ENCODE measurements at regions not wholly inside any gene's neighbourhood (a gene's known extent, or its start where the extent isn't known, plus 50 kb on each side); places are given as distances from the start of the nearest gene placed in this dataset.
A peak's percentile ranks its signal among the peaks of the same experiment; 100 is the strongest.
"Not testable (repeated sequence)": the region's sequence is repeated elsewhere in the genome, so short reads cannot be mapped to it uniquely, and the experiment has no call there.

DNA sequence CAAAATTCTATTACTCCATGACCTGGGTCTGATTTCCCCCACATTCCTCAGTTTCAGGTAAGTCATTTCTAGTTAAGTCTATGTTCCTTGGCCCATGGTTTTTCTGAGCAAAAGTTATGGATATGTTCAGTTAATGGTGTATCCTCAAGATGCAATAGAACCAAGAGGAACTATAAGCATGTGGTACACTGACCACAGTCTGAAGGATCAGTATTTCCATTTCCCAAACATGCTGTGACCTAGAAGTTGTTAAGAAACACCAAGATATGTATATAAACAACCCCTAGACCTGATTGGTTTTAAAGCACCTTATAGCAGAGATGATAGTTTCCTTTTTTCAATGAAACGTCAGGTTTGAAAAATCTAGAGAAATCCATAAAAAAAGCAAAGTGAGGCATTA, 94.2 kb upstream of the ABCB5 start:
- DNase-seq = no peak

DNA sequence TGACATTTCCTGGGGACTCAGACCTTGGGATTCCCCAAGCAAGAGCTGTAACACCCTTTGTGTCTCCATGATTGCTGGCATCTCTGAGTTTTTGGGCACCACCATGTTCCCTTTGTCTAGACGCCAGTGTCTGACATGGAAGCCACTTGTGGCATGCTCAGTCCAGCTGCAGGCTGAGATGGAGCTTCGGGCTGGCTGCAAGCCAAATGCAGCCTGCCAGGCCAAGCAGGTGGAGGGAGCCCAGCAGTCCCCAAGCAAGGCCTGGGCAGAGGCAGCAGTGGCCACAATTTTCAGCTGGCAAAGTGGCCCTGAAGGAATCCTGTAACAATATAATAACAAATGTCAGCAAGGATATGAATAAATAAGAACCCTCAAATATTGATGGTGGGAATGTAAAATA, 86.2 kb upstream of the ABCB5 start:
- no peak for DNase-seq

DNA sequence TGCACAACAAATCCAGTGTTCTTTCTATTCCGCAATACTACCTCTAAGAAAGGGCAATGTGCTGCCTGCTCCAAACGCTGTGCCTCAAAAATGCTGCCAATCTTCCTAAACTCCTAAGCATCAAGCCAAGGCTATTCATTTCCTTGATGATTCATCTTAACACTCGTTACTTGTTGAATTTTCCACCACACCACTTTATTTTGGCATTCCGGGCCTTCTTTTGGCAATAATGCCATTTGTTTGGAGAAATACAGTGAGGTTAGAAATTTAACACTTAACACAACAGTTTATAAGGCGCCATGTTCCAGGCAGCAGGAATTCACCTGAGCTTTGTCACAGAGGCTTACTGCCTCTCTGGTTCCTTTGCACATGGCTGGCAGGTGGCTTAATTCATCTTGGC, 82.6 kb upstream of the ABCB5 start:
- no peak for DNase-seq

DNA sequence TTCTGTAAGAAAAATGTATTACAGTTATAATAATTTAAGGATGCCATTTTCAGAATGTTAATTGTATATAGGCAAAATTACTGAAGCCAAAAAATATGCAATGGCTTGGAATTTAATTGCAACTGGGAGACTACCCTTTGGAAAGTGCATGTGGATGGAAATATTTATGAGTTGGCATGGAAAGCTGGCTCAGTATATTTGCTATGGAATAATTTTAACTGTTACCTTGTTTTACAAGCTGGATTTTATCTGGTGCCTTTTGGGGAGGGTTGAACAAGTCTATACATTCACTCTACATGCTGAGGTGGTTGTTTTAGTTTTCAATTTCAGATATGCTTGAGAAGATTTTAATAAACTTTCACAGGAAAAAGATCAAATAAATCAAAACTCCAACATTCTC, 80.9 kb upstream of the ABCB5 start:
- DNase-seq = no peak

DNA sequence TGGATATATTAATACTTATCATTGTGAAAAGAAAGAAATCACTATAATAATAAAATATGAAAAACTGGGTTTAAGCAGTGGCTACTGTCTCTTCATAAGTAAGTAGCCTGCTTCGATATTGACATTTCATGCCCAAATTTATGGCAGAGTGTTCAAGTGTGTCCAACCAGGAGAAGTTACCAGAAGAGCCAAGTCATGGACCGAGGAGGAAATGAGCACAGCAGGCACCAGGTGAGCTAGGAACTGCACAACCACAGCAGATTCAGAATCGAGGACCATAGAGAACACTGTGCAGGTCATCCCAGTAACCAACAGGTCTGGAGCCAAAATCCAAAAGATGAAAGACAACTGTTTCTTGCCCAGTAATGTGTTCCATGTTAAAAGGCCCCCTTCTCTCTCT, 79.9 kb upstream of the ABCB5 start:
- DNase-seq = no peak

DNA sequence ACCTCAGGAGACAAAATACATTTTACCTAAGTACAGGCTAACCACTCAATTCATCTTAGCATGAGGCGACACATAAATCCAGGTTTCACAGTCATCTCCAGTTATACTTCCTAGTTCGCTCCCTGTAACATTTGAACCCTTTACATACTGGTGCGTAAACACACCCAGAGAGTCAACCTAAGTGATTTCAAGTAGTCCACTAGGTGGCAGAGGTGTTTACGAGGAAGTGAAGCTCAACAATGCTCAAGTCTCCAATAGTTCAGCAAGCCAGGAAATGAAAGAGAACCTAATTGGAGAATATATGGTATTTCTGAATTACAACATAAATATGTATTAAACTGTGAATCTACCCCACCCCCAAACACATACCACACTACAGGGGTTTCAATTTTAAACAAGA, 76.3 kb upstream of the ABCB5 start:
- peak; percentile 46 for DNase-seq

DNA sequence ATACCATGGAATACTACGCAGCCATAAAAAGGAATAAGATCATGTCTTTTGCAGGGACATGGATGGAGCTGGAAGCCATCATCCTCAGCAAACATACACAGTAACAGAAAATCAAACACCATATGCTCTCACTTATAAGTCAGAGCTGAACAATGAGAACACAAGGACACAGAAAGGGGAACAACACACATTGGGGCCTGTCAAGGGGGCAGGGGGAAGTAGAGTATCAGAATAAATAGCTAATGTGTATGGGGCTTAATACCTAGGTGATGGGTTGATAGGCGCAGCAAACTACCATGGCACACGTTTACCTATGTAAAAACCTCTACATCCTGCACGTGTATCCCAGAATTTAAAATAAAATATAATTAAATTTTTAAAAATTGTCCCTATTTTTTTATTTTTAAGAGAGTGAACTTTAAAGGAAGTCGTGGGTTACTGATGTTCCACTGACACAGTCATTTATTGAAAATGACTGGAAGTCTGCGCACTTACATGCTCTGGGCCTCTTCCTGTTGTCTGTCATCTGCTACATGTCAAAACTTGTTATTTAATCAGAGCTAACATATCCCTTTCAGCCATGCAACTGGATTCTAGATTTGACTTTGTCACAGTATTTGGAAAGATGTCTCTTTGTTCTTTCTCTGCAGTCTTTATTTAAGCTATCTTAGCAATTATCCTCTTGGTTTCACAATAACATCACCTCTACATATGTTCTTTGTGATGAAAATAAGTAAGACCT, 73.7 kb upstream of the ABCB5 start:
- no peak for DNase-seq

DNA sequence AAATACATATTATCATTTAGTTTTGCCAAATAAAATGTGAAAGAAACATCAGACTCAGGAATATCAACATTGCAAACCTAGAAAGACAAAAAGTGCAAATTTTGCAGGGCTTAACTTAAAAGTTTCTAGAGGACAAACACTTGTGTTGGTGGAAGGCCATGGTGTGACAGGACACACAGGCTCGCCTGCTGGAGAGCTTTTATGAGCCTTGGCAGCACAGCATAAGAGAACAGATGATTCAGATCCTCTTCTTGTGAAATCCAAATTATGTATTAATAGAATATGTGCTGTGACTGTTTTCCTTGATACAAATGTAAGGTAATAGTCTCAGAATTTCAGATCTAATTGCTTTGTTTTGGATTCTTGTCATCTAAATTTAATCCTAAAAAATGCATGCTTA, 72.9 kb upstream of the ABCB5 start:
- no peak for DNase-seq

DNA sequence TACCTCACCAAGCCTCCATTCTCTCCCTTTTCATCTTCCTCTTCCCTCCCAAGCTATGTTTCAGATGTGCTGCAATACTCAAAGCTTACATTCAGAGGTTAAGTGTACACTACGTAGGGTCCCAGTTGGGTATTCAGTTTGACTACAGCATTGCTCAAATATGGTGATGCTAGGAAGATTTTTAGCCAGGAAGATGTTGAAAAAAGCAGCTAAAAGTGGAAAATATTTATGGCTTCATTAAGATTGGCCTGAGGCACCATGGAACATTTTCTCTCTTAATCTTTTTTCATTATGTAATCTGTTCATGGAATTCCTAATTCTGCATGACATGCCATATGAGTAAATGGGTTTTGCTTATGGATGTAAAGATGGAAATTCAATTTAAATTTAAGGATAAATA, 72.0 kb upstream of the ABCB5 start:
- no peak for DNase-seq

DNA sequence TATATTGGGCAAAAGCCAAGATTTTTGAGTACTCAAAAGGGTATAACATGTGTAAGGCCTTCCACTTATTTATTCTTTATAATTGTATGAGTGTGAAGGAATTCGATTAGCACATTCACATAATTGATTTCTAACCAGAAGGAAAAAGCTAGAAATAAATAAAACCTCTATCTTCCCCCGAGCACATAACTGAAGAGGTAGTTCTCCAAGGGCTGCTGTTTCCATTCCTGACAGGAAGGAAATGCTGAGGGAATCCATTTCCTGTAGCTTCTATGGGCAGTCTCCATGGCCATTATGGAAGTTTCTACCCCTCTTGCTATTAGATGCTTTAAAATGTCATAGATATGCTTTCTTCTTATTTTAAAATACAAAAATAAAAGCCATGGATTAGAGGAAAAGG, 70.5 kb upstream of the ABCB5 start:
- DNase-seq = no peak

DNA sequence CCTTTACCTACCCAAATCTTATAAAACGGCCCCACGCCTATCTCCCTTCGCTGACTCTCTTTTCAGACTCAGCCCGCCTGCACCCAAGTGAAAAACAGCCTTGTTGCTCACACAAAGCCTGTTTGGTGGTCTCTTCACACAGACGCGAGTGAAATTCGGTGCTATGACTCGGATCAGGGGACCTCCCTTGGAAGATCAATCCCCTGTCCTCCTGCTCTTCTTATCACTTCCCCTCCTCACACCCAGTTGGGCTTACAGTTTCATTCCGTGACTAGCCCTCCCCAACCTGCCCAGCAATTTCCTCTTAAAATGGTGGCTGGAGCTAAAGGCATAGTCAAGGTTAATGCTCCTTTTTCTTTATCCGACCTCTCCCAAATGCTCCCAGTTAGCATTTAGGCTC, 68.5 kb upstream of the ABCB5 start:
- DNase-seq = not testable (repeated sequence)

DNA sequence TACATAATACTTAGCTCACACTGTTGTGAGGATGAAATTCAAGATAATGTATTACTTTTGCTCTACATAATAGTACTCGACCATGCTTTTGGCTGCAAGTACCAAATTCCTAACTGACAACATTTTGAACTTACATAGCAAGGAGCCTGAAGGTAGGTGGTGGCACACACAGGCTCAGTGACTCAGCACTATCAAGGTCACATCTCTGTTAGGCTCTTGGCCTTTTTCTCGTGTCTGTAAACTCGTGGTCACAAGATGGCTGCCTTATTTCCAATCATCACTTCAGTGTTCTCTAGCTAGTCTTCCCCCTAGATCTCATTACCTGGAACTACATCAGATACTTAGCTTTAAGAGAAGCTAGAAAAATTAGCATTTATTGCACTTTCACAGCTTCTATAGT, 61.4 kb upstream of the ABCB5 start:
- DNase-seq = no peak

DNA sequence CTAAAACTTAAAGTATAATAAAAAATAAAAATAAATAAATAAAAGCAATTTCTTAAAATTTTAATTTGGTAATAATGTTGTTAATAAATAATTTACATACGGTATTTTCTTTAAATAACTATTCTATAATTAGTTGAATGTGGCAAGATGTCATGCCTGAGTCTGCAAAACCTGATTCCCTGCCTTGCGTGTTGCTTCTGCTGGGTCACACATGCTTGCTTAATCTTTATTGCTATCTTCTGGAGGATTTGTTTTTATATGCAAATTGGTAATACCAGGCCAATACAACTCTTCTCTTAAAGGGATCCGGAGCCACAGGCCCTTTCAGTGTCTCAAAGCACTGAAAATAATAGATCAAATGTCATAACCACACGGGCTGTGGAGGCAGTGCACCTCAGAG, 59.4 kb upstream of the ABCB5 start:
- DNase-seq = no peak

DNA sequence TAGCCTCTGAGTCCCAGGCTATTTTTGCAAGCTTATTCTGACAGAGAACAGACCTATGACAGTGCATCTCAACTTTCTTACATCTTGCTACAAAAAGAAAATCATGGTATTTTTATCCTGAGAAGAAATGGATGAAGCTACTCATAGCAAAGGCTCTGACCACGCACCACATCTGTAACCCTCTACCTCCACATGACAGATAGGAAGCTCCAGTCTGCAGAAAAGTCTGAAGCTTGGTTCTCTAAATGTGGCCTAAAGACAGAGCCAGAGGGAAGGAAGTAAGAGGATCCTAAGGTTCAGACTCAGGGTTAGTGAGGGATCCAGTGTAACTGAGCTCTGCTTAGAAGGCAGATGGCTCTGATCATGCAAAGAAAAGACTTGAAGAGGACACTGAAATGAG, 58.4 kb upstream of the ABCB5 start:
- no peak for DNase-seq

DNA sequence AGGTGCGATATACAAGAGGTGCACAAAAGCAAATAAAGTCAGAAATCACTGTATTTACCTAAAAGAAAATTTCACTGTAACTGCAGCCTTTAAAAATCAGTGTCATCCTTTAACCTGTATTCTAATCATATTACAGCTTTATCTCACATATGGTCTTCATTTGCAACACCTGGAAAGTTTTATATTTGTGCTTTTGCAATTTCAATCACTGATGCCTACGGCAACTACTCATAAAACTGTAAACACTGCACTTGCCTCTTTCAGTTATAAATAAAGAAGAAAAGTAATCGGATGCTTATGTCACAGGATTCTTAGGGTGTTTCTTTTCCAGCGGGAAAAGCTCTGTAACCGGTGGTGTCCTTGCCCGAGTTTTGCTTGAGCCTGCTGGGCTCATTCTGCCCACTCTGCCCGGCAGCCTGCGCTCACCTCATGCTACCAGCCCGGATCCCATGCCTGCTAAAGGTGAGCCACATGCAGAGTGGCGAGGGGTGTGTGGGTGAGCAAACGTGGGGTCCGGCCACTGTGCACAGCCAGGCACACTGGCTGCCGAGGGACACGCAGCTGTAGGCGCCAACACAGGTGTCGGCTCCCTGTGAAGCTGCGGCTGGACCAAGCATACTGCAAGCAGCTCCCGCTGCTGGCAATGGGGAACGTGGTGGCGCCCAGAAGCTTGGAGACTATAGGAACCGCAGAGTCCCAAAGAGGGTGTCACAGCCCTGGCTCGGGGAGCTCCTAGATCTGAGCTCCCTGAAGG, 56.3 kb upstream of the ABCB5 start:
- DNase-seq = no peak

DNA sequence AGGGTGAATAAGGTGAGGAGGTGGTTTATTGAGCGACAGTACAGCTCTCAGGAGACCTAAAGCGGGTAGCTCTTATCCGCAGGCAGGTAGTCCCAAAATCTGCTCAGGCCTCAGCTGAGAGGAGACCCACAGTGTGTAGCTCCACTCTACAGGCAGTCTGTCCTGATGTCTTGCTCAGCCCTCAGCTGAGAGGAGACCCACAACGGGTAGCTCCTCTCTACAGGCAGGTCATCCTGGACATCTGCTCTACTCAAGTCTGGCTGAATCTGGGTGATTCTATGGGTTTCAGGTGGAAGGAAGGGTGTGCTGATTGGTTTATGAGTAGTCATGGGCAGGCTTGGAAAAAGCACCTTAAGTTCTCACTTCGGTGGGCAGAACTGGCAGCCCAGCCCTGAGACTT, 55.6 kb upstream of the ABCB5 start:
- DNase-seq = no peak

DNA sequence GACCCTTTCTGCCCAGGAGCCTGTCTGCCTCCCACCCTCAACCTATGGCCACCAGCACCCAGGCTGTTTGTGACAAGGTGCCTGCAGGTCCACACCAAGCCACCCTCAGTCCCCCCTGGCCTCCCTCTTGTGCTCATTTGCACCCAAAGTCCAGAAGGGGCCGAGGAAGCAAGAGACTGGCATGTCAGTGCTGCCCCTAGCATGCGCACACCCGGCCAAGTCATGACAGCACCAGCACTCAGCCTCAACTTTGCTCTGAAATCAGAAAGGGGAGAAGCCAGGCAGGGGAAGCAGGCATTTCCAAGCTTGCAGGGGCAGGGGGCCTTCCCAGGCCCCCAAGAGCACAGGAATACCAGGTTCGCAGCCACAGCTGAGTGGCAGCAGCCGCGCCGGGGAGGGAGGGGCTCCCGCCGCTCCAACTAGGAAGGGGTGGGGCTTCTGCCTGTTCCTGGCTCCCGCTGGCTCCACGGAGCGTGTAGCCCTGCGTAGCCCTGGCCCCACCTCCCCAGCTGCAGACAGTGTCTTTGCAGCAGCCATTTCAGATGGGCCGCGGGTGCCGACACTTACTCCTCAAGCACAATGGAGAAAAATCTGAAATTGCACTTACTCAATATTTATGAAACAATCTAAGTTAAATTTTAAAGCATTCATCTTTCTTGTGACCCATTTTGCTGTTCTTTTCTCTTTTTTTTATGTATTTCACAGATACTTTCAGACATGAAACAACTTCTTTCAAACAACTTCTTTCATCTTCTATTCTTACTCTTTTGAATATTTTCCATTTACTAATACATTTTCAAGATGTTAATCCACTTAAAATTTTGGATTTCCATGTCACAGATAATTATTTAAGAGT, 54.9 kb upstream of the ABCB5 start:
- no peak for DNase-seq

DNA sequence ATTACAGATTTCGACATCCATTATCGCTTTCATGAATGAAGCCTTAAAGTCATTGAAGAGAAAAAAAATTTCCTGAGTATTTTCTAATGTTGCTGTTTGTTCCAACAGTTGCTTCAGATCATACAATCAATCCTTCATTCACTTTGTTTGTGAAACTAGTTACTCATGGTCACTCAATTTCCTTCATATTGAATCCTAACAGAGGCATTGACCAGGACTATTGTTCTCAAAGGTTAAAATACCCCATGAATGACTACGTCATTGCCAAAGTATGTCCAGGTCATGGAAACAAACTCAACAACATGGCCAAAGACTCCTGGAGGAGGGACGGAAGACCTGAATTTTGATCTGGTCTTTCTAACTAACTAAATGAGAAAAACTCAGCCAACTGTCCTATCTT, 54.0 kb upstream of the ABCB5 start:
- no peak for DNase-seq

DNA sequence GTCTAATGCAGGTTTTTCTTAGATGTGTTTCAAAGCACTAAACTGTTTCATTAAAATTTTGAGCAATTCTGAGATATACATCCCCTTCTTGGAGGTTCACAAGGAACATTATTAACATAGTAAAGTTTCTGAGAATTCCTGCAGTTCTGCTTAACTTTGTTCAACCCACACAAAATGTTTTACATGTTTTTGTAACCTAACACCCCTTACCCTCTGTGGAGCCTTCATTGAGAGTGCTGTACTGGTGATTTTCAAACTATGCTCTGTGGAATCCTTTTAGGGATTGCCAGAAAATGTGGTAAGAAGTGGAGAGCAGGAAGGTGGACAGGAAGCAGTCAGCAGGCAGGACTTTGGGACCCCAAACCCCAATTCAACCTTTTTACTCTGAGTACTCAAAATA, 53.6 kb upstream of the ABCB5 start:
- DNase-seq = no peak

DNA sequence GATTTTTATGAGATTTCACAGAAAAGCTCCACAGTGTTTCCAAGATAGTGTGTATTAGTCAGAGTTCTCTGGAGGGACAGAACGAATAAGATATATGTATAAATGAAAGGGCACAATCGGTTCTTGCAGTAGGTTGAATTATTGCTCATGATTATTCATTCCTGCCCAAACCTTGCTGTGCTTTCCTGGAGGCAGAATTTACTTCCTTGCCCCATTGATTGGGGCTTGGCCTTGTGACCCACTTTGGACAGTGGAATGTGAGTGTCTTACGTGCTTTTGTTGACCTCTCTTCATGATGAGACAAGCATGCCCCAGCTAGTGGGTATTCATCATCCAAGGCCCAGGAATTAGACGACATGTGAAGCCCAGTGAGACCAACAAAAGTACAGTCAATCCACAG, 53.0 kb upstream of the ABCB5 start:
- DNase-seq = no peak

Data from RPMI8226 (cell line).